Kidney epithelial cell (primary cell): ENCODE measurements at regions not wholly inside any gene's neighbourhood (a gene's known extent, or its start where the extent isn't known, plus 50 kb on each side); places are given as distances from the start of the nearest gene placed in this dataset.
"Not testable (repeated sequence)": the region's sequence is repeated elsewhere in the genome, so short reads cannot be mapped to it uniquely, and the experiment has no call there.

ENCODE experiments used
- DNase-seq: peaks from one replicate; pipeline ENCODE4 v3.0.0-alpha.2; 2010; ENCODE audit warnings: low read depth
- H3K27me3 ChIP-seq: 2 replicates; pipeline ENCODE4 v1.6.0; 2011; ENCODE audit warnings: low read length; ENCODE audit not compliant: control insufficient read depth, insufficient read depth
- H3K36me3 ChIP-seq: 2 replicates; pipeline ENCODE4 v1.5.1; 2011; ENCODE audit warnings: low read length; ENCODE audit not compliant: control insufficient read depth, insufficient read depth
- H3K4me3 ChIP-seq: 2 replicates; pipeline ENCODE4 v1.5.1; 2011; ENCODE audit warnings: low read depth, mild to moderate bottlenecking, control low read depth, low read length
- CTCF ChIP-seq: IDR thresholded peaks from 2 replicates; pipeline ENCODE4 v1.5.1; 2011; ENCODE audit warnings: mild to moderate bottlenecking, moderate library complexity, low read length, control low read depth, inconsistent platforms; ENCODE audit not compliant: insufficient read depth, poor library complexity, severe bottlenecking

GRCh38 chr1:164443836-164444235 lies 115.1 kb upstream of the PBX1 start:
- Histone ChIP-seq H3K36me3 (no peaks in the 10 kb centered on the region), H3K27me3 (no peaks in the 10 kb centered on the region), H3K4me3 (no peak overlapping the region)
- no peak for TF ChIP-seq CTCF
- DNase-seq: no peak

GRCh38 chr1:164446020-164446419 lies 113.0 kb upstream of the PBX1 start:
- no peak for DNase-seq
- no peak for TF ChIP-seq CTCF
- Histone ChIP-seq H3K36me3 (no peaks in the 10 kb centered on the region), H3K4me3 (no peak overlapping the region), H3K27me3 (no peaks in the 10 kb centered on the region)

GRCh38 chr1:164452549-164452948 lies 106.4 kb upstream of the PBX1 start:
- no peak for DNase-seq
- no peaks in the 10 kb centered on the region for H3K27me3 ChIP-seq
- no peaks in the 10 kb centered on the region for H3K36me3 ChIP-seq
- no peak for TF ChIP-seq CTCF
- H3K4me3 ChIP-seq: no peak overlapping the region

- Histone ChIP-seq H3K4me3 (no peak overlapping the region), H3K27me3 (no peaks in the 10 kb centered on the region), H3K36me3 (no peaks in the 10 kb centered on the region)
- no peak for TF ChIP-seq CTCF
- DNase-seq: no peak
Observed at GRCh38 chr1:164456272-164456671, 102.7 kb upstream of the PBX1 start.

GRCh38 chr1:164459176-164459575 lies 99.8 kb upstream of the PBX1 start:
- not testable (repeated sequence) for DNase-seq, H3K36me3 ChIP-seq, H3K4me3 ChIP-seq, H3K27me3 ChIP-seq

GRCh38 chr1:164466001-164466421 lies 93.0 kb upstream of the PBX1 start:
- Histone ChIP-seq H3K36me3 (no peaks in the 10 kb centered on the region), H3K4me3 (no peak overlapping the region), H3K27me3 (no peaks in the 10 kb centered on the region)
- no peak for DNase-seq
- TF ChIP-seq CTCF: no peak

GRCh38 chr1:164466429-164466828 lies 92.6 kb upstream of the PBX1 start:
- Histone ChIP-seq H3K27me3 (no peaks in the 10 kb centered on the region), H3K36me3 (no peaks in the 10 kb centered on the region), H3K4me3 (no peak overlapping the region)
- TF ChIP-seq CTCF: no peak
- DNase-seq: no peak
